ENCODE measurements at regions not wholly inside any gene's neighbourhood (a gene's known extent, or its start where the extent isn't known, plus 50 kb on each side); places are given as distances from the start of the nearest gene placed in this dataset.

DNA sequence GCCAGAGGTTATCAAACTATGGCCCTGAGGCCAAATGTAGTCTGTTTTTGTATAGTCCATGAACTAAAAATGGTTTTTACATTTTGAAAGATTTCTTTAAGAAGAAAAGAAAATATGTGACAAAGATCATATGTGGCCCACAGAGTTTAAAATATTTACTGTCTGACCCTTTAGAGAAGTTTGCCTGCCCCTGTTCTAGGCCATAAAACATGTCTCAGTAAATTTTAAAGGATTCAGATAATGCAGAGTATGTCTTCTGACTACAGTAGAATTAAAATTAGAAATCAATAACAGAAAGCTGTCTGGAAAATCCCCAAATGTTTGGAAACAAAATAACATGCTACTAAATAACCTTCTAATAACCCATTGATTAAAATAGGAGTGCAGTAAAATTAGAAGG is 86.3 kb downstream of the KCNRG start:
- H3K4me3 ChIP-seq (ENCODE audit: low read length) = no peak overlapping the region
- TF ChIP-seq, protein P1, sequence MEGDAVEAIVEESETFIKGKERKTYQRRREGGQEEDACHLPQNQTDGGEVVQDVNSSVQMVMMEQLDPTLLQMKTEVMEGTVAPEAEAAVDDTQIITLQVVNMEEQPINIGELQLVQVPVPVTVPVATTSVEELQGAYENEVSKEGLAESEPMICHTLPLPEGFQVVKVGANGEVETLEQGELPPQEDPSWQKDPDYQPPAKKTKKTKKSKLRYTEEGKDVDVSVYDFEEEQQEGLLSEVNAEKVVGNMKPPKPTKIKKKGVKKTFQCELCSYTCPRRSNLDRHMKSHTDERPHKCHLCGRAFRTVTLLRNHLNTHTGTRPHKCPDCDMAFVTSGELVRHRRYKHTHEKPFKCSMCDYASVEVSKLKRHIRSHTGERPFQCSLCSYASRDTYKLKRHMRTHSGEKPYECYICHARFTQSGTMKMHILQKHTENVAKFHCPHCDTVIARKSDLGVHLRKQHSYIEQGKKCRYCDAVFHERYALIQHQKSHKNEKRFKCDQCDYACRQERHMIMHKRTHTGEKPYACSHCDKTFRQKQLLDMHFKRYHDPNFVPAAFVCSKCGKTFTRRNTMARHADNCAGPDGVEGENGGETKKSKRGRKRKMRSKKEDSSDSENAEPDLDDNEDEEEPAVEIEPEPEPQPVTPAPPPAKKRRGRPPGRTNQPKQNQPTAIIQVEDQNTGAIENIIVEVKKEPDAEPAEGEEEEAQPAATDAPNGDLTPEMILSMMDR (conservative IDR thresholded peaks at IDR 0.05; ENCODE audit: low read depth, low read length) = no peak

DNA sequence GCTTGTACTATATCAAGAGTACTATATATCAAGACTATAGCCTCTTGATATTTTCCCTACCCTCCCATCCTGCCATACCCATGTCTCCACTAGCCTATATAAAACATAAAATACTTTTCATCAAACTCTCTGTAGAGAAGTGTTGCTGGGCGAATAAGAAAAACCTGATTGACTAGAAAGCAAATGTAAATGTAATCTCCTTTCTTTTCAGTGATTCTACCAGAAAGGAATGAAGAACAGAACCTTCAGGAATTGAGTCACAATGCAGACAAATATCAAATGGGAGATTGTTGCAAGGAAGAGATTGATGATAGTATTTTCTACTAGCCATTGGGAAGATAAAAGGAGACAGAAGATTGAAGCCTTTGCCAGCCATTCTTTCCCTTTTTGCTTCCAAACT is 89.2 kb downstream of the KCNRG start:
- TF ChIP-seq, protein P1 (conservative IDR thresholded peaks at IDR 0.05; ENCODE audit: low read depth, low read length) = no peak
- H3K4me3 ChIP-seq (ENCODE audit: low read length) = no peak overlapping the region
- no peak for DNase-seq (ENCODE audit: low read depth)

More for the DNA sequence above, 86.3 kb downstream of the KCNRG start:
- no peak for DNase-seq (ENCODE audit: low read depth)

DNA sequence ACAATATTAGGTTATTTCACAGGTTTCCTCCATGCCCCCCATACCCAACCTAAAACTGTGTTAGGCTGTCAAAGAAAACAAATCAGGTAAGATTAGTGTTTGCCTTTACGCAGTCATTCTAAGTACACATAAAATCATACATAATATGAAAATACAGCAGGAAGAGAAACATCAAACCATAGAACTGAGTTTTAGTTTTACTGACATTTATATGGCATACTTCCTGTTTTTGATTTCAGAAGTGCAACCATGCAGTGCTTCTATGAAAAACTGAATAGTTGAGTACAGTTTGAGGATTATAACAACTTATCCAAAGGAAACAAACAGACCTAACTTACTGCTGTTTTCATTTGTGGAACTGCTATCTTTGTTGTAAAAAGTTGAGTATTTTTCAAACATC is 91.3 kb downstream of the KCNRG start:
- H3K4me3 ChIP-seq (ENCODE audit: low read length) = no peak overlapping the region
- TF ChIP-seq, protein P1 (conservative IDR thresholded peaks at IDR 0.05; ENCODE audit: low read depth, low read length) = no peak
- DNase-seq (ENCODE audit: low read depth) = no peak

DNA sequence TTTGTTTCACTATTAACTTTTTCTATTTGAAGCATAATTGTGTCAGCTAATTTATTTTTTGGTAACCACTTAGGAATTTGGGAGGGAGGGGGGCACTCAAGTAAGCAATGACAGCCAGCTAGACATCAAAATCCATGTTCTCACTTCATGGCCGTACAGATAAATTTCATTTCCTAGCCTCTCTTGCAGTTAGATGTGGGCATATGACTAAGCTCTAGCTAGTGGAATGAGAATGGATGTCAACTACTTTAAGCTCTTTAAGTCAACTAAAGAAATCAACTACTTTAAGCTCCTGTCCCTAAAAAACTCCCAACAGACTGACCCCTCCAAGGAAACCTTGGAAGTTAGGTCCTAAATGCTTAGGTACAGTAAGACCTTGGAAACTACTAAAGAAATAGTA is 92.0 kb downstream of the KCNRG start:
- TF ChIP-seq, protein P1 (conservative IDR thresholded peaks at IDR 0.05; ENCODE audit: low read depth, low read length) = no peak

DNA sequence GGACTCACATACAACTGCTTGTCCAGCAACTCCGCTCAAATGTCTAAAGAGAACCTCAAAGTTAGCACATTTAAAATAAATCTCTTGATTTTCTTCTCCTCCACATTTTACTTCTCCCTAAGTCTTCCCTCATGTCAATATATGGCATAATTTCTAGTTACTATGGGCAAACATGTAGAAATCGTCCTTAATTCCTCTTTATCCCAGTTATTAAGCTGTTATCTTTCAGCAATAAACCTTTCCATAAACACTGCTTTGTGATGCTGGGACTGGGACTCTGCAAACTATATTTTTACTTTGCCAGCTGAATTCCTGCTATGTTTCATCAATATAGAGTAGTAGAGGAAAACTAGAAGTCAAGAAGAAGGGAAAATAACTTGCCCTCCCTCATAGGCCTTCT is 99.7 kb downstream of the KCNRG start:
- H3K4me3 ChIP-seq (ENCODE audit: low read length) = no peak overlapping the region
- no peak for DNase-seq (ENCODE audit: low read depth)
- TF ChIP-seq, protein P1 (conservative IDR thresholded peaks at IDR 0.05; ENCODE audit: low read depth, low read length) = no peak

More for the DNA sequence above, 92.0 kb downstream of the KCNRG start:
- peak; percentile 43 for DNase-seq (ENCODE audit: low read depth)
- H3K4me3 ChIP-seq (ENCODE audit: low read length) = no peak overlapping the region

DNA sequence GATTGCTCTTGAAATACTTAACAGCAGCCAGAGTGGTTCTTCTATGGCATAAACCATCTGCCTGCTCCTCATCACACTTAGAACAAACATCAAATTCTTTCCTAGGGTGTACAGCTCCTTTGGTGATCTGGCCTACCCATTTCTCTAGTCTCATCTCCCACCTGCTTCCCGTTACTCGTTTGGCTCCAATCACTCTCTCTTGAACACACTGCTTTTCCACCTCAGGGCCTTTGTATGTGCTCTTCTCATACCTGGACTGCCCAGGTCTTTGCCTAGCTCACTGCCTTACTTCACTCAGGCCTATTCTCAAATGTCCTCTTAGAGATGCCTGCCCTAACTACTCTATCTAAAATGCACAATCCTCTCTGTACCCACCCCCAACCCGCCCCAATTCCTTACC is 100.5 kb downstream of the KCNRG start:
- TF ChIP-seq, protein P1 (conservative IDR thresholded peaks at IDR 0.05; ENCODE audit: low read depth, low read length) = no peak
- H3K4me3 ChIP-seq (ENCODE audit: low read length) = no peak overlapping the region
- DNase-seq (ENCODE audit: low read depth) = no peak

DNA sequence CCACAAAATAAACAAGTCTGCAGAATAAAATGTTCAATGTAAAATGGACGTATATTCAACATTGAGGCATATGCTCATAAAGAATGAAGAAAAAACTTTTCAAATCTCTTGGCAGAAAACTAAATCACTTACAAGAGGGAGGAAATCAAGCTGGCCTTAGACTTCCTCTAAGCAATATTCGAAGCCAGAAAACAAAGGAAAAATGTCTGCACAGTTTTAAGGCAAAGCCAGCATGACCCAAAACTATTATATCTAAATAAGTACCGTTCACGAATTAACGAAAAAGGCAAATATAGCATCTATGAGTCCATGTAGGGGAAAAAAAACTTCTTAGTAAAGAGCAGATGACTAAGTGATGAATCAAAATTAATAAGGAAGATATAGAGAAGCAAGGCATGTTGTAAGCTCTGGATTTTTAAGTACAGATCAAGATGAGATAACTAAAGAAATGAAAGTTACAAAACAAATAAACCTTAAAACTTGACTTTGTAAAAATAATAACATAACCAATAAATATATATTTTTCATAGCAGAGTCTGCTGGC is 101.3 kb downstream of the KCNRG start:
- TF ChIP-seq, protein P1 (conservative IDR thresholded peaks at IDR 0.05; ENCODE audit: low read depth, low read length) = no peak
- DNase-seq (ENCODE audit: low read depth) = no peak
- H3K4me3 ChIP-seq (ENCODE audit: low read length) = no peak overlapping the region
